ENCODE measurements at regions not wholly inside any gene's neighbourhood (a gene's known extent, or its start where the extent isn't known, plus 50 kb on each side); places are given as distances from the start of the nearest gene placed in this dataset.

DNA sequence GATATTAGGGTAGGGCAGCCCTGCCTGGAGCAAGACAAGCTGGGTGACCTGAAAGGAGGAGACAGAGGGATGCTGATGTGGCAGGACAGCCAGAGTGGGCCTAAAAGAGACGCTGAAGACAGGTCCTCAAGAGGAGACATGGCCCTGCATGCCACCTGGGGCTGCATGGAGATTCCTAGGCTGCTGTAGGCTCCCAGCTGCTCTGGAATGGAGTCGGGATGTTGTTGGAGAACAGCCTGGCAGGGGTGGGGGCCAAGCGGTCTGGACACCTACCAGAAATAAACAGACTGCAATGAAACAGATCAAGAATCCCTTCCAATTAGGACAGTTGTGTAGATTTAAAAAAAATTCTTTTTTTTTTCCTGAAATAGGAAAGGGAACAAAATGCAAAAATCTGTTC is 97.8 kb upstream of the NPAS2 start:
- TF ChIP-seq, protein P1, sequence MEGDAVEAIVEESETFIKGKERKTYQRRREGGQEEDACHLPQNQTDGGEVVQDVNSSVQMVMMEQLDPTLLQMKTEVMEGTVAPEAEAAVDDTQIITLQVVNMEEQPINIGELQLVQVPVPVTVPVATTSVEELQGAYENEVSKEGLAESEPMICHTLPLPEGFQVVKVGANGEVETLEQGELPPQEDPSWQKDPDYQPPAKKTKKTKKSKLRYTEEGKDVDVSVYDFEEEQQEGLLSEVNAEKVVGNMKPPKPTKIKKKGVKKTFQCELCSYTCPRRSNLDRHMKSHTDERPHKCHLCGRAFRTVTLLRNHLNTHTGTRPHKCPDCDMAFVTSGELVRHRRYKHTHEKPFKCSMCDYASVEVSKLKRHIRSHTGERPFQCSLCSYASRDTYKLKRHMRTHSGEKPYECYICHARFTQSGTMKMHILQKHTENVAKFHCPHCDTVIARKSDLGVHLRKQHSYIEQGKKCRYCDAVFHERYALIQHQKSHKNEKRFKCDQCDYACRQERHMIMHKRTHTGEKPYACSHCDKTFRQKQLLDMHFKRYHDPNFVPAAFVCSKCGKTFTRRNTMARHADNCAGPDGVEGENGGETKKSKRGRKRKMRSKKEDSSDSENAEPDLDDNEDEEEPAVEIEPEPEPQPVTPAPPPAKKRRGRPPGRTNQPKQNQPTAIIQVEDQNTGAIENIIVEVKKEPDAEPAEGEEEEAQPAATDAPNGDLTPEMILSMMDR (IDR thresholded peaks at IDR 0.05; ENCODE audit: low read depth, low read length): no peak
- DNase-seq (ENCODE audit: extremely low read depth, low read depth): no peak

DNA sequence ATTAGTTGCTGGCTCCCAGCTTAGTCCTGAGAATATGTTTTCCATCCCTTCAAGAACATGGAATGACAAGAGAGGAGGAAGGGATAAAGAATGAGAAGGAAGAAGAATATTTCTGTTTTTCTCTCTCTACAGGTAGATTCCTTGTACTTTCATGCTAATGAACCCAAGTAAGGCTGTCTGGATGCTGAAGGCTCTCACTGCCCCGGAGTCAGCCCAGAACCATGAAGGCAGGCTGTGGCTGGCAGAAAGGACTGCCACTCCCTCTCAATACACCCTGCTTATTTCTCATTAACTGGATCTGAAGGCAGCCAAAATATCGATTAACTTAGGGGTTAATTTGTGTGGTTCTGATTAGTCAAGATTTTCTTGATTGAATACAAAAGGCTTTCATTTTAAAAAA is 93.1 kb upstream of the NPAS2 start:
- TF ChIP-seq, protein P1 (IDR thresholded peaks at IDR 0.05; ENCODE audit: low read depth, low read length): no peak
- DNase-seq (ENCODE audit: extremely low read depth, low read depth): no peak

DNA sequence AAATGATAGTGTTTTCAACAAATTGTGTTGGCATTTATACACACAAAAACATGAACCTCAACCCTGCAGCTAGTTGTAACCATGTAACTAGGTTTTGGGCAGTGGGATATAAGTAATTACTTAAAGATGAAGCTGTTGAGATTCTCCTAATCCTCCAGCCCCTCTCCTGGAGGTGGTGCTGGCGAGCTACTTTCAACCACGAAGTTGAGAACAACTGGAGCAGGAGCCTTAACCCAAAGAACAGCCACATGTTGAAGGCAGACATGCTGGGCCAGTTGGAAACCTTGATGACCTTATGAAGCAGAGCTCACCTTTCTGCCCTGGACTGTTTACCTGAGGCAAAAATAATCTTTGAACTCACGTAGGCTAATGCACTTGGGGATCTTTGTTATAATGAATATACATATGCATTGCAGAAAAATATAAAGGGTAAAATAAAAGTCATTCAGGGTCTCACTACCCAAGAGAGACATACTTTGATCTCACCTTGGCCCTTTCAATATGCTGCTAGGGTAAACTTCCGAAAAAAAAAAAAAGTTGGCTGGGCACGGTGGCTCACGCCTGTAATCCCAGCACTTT is 89.6 kb upstream of the NPAS2 start:
- DNase-seq (ENCODE audit: extremely low read depth, low read depth): peak; percentile 52
- TF ChIP-seq, protein P1 (IDR thresholded peaks at IDR 0.05; ENCODE audit: low read depth, low read length): peak; percentile 87

DNA sequence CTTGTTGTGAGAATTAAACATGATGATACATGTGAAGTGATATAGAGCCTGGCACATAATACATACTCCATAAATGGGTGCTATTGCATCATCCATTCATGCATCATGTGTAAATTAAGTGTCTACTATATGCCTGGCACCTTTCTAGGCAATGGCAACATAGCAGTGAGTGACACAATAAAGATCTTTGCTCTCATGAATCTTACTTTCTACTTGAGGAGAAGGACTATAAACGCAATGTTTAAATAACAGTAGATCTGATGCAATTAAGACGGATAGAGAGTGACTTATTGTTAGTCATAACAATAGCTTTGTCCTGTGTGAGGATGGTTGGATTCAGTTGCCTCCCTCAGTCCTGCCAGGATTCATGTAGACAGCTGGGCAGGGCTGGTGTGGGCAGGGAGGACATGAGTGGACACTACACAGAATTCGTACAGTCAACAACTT is 88.4 kb upstream of the NPAS2 start:
- peak; percentile 5 for DNase-seq (ENCODE audit: extremely low read depth, low read depth)
- TF ChIP-seq, protein P1 (IDR thresholded peaks at IDR 0.05; ENCODE audit: low read depth, low read length): no peak

DNA sequence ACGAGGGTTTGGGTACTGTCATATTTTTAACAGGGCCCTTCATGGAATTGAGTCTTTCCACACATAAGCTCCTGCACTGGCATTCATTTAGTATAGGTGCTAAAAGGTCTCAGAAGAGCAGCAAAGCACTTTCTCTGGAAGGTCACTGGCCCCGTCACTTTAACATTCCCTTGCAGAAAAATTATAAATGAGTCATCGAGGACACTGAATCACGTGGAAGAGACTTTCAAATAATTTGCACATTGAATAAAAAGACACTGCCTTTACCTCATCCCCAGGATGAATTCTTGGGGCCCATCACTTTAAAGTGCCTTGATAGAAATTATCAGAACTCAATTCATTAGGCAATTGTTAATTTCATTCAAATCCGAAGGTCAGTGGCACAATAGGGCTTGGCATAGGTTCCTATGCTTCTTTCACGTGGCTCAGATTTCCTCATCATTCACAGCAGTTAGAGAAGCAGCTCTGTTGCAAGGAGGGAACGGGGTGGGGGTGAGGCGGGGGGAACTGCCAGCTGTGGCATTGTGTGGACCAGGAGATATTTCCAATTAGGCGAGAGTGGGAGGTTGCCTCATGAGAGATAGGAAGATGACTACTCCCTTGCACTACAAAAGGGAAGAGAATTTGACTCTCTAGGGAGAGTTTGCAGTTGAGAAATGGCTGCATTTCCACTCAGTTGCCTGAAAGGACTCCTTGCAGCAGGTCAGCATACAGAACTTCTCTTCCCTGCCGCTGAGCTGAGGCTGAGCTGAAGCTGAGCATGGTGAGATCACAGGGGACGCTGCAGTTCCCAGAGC is 86.3 kb upstream of the NPAS2 start:
- TF ChIP-seq, protein P1 (IDR thresholded peaks at IDR 0.05; ENCODE audit: low read depth, low read length): no peak
- DNase-seq (ENCODE audit: extremely low read depth, low read depth): peak; percentile 50

DNA sequence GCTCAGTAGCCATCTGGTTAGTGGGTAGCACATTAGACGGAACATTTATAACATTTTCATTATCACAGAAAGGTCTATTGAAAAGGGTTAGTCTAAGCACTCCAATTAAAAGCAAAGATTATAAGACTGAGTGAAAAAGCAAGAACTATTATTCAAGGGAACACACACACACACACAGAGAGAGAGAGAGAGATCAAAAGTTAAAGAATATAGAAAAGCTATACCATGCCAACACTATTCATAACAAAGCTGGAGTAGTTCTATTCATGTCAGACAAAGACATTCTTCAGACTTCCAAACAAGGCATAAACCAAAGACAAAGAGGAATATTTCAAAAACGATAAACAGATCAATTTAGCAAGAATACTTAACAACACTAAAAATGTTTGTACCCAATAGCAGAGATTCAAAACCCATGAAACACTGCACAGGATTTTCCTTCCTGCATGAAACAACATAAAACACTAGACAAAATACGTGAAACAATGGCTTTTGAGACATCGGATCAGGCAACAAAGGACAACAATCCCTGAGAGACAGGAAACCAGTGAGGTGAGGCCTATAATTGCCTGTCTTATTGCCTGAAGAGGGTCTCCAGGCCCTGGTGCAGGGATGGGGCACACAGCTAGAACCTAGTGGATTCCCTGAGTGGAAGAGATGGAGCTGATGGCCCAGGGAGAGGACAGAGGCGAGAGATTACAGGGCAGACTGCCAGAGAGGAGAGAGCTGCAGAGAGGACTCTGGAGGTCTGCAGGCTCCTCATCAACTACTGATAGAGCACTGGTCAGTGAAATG is 83.6 kb upstream of the NPAS2 start:
- DNase-seq (ENCODE audit: extremely low read depth, low read depth): no peak
- TF ChIP-seq, protein P1 (IDR thresholded peaks at IDR 0.05; ENCODE audit: low read depth, low read length): no peak

All from AG09319 (cell line).